PC-9 (cell line): ENCODE measurements at regions not wholly inside any gene's neighbourhood (a gene's known extent, or its start where the extent isn't known, plus 50 kb on each side); places are given as distances from the start of the nearest gene placed in this dataset.

Source experiments
- CTCF ChIP-seq: fragments of 200-600 bp; sonication (generic); conservative IDR thresholded peaks from 2 replicates; pipeline ENCODE4 v1.6.1; 2017; ENCODE audit warnings: mixed run types, antibody characterized with exemption, mild to moderate bottlenecking, moderate library complexity
- EZH2 ChIP-seq: fragments of 200-600 bp; sonication (generic); IDR thresholded peaks from 2 replicates; pipeline ENCODE4 v1.8.0; 2017; ENCODE audit warnings: antibody characterized with exemption, low read depth

DNA sequence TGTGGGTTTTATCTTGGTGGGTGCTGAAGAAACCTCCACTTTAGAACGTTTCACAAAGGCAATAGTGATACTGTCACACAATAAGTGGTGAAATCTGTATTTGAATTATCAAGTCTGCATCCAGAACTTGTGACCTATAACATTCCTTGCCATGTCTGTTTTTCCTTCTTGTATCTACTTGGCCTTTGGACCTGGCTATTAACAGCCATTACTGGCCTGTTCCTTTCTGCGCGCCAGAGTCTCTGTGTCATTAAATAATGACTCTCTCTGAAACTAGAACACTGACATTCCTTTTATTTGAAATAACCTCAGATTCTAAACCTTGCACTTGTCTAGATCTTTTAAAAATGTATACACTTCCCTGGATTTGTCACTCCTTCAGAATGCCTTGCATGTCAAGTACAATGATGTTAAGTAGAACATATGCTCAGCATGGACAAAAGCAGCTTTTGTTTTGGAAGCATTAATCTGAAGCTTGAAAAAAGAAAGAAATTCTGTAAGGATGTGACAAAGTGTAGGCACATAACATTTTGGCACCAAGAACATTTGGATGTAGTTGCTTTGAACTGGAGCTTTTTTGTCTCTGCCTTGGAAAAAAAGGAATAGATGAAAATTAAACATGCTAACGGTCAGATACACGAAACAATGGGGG, 95.5 kb upstream of the RPL10L start:
- TF ChIP-seq CTCF (no peak), EZH2 (no peak)
